ENCODE measurements at regions not wholly inside any gene's neighbourhood (a gene's known extent, or its start where the extent isn't known, plus 50 kb on each side); places are given as distances from the start of the nearest gene placed in this dataset.

DNA sequence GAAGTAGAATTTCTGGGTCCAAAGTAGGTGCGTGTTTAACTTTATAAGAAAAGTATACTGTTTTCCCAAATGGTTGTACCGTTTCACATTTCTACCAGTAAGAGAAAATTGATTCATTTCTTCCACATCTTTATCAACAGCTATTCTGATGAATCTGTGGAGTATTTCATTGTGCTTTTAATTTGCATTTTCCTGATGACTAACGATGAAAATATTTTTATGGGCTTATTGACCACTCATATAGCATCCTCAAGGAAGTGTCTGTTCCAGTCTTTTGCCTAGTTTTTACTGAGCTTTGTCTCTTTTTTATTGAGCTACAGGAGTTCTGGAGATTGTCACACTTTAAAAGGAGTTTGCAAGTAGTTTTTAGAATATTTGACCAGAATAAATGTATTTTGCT, 92.6 kb downstream of the ASB9 start:
- TF ChIP-seq, protein P1, sequence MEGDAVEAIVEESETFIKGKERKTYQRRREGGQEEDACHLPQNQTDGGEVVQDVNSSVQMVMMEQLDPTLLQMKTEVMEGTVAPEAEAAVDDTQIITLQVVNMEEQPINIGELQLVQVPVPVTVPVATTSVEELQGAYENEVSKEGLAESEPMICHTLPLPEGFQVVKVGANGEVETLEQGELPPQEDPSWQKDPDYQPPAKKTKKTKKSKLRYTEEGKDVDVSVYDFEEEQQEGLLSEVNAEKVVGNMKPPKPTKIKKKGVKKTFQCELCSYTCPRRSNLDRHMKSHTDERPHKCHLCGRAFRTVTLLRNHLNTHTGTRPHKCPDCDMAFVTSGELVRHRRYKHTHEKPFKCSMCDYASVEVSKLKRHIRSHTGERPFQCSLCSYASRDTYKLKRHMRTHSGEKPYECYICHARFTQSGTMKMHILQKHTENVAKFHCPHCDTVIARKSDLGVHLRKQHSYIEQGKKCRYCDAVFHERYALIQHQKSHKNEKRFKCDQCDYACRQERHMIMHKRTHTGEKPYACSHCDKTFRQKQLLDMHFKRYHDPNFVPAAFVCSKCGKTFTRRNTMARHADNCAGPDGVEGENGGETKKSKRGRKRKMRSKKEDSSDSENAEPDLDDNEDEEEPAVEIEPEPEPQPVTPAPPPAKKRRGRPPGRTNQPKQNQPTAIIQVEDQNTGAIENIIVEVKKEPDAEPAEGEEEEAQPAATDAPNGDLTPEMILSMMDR (IDR thresholded peaks at IDR 0.05): no peak
- TF ChIP-seq POLR2AphosphoS5 (IDR thresholded peaks at IDR 0.05): no peak
- TF ChIP-seq EP300 (IDR thresholded peaks at IDR 0.05): no peak
